ENCODE measurements at regions not wholly inside any gene's neighbourhood (a gene's known extent, or its start where the extent isn't known, plus 50 kb on each side); places are given as distances from the start of the nearest gene placed in this dataset.
A peak's percentile ranks its signal among the peaks of the same experiment; 100 is the strongest.

DNA sequence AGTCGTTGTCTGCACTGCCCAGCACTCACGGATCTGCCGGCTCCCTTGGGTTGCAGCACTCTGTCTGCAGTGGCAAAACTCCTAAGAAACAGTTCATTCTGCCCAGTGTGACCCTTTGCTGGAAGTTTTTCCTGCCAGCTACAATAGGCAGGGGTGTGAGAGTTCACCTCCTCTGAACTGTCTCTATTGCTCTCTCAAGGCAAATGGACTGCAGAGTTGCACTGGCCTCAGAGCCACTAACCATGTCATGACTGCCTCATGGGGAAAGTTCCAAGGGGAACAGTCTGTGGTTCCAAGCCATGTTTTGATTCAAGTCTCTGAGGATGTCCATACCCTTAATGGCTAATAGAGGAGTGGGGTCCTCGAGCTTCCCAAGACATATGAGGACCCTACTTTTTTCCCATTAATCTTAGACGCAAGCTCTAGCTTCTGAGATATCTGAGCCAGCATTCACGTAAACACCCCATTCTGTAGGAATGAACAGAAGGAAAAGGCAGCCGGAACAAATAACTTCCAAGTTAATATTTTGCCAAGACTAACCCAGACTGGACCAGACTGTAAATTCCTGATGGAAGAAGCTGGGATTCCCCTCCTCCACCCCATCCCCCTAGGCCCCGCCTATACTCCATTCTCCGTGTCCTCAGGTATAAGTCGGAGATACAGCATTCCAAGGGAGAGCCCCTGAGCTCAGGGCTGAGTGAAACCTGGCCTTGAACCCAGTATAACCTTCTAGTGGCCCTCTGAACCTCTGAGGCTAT, 93.8 kb upstream of the AKT3 start:
- no peak for DNase-seq

DNA sequence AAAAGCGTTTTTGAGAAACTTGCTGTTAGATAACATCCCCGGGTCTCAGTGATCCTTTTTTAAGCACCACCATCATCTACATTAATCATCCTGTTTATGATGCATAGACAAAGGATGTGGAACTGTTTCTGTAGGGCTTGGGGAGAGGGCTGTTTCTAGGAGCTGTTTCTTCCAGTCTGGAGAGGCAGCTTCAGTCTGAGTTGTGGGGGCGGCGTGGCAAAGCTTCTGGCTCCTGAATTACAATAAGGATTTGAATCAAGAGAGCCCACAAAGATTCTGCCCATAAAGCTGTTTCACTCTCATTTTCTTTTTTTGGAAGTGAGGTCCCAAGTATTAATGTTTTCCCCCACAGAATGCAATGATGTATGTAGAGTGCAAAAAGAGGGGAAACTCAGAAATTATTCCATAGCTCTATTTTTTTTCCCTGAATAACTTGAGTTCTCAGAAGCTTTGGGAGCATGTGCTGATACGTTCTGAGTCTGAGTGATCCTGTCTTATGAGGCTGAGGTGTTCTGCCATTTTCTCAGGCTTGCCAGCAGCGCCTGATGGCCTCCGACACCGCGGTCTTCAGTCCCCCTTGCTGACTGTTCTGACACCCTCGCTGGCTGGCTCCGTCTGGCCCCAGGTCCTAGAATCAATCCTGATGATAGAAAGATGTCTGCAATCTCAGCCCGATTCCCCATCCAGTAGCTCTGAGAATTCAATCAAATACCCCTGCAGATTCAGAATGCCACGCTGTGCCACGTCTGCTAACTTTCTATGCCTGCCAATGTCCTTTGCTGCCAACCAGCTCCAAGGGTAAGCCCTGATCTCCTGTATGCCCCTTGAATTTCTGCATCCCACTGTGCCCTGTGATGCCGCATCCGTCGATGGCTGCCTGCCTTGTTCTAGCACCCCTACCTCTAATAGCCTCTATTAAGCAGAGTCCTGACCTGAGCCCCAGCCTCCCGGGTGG, 92.4 kb upstream of the AKT3 start:
- DNase-seq, result no peak

- DNase-seq, result no peak
Measured at GRCh38 chr1:243940451-243940850, 90.4 kb upstream of the AKT3 start.

DNA sequence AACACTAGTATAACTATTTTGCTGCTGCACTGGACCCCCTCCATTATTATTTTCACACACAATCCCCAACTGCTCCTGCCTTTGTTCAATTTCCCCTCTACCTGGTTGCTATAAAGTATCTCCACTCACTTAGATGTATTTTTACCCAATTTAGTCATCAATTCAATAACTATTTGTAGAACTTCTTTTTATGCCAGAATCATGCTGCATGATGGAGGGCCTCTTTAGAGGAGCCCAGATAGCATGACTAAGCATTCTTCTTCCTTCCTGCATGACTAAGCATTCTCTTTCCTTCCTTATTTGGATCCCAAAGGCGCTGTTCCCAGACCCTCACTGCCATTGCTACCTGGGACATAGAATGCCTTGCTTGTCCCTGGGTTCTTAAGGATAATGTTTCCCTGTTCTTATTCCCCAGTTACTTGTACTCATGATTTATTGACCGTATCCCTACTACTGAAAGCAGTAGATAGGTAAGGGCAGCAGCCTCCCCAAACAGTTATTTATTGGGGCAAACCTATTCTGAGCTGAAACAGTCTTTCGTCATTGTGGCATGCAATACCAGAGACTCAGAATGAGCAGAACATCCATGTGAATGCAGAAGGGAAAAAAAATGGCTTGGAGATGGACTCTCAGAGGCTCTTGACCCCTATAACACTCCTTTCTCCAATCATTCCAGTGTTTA, 89.3 kb upstream of the AKT3 start:
- DNase-seq, result peak; percentile 16

GRCh38 chr1:243938208-243938607, 88.2 kb upstream of the AKT3 start:
- no peak for DNase-seq

DNA sequence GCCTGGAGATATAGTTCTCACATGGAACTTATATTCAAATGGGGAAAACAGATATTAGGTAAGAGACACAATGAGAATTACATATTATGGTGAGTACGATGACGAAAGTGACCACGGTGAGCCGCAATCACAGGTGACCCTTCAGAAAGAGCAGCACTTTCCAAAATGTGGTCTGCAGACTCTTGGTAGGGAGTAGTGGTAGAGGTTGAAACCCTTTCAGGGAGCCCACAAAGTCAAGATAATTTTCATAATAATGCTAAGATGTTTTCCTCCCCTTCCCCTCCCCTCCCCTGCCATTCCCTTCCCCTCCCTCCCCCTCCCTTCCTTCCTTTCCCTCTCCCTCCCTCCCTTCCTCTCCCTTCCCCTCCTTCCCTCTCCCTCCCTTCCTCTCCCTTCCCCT, 83.5 kb upstream of the AKT3 start:
- no peak for DNase-seq

GRCh38 chr1:243931957-243932356, 81.9 kb upstream of the AKT3 start:
- DNase-seq, result no peak

DNA sequence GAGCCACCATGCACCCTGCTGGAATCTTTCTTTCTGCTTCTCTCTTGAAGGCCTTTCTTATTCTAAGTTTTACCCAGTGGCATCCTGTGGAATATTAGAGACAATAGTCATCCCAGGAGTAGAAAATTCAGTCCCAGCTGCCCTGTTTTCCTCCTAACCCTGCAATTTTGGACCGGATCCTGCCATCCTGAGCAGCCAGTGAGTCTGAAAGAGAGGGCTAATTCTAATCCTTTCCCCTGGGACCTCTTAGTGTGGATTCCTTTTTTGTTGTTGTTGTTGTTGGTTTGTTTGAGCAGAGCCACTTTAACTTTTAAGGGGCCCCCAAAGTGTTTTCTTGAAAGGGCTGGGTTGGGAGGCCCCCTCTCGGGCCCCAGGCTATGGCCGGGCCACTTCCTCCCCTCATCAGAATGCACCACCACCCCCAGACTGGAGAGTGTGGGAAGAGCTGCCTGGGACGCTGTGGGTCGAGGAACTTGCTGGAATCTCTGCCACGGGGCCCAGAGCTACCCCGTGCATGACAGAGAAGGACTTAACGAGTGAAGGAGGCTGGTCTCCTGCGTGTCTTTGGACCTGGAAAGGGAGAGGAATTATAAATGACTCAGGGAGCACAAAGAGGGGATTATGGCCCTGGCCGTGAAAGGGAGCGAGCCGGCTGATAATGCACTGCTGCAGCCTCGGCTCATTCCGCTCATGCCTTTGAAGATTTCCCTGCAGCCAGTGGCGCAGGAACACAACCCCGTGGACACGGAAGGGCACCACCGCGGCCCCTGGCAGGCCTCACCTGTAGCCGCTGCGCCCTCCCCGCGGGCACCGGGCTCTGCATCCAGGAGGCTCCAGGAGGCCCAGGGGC, 81.0 kb upstream of the AKT3 start:
- no peak for DNase-seq

DNA sequence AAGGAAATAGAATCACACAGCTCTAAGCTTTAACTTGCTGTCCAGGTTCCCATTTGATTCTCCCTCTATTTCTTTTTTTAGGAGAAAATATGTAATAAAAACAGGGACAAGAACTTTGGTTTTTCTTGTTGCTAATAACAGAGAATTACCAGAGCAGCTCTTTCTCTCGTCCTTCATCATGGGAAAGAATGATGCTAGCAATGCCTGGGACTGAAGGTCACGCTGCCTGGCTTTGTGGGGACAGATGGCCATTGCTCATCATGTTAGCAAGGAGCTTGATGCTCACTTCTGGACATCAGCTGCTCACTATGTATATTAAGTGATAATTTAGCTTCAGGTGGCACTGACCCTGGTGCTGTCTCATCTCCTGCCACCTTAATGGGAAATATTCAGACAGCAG, 77.3 kb upstream of the AKT3 start:
- DNase-seq, result no peak

GRCh38 chr1:243926803-243927245, 76.8 kb upstream of the AKT3 start:
- no peak for DNase-seq

GRCh38 chr1:243926299-243926698, 76.3 kb upstream of the AKT3 start:
- no peak for DNase-seq

- DNase-seq, result no peak
Measured at GRCh38 chr1:243924588-243925349, 74.7 kb upstream of the AKT3 start.

DNA sequence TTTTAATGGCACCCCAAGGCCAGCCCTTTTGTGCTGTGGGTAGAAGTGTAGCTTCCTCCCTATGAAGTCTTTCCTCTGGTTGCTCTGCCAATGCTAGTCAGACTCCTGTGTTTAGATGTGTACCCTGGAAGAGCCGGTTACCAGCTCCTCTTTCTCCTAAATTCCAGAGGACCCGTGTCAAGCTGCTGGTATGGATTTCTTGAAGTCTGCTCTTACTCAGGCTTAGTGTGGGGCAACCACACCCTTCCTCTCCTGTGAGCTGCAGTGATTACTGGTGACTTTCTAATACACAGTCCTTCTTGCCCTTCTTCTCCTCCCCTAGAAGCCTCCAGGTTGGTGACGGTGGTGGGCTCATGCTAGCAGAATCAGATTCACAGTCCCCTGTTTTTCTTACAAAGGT, 74.1 kb upstream of the AKT3 start:
- DNase-seq, result no peak

GRCh38 chr1:243923292-243924171, 73.5 kb upstream of the AKT3 start:
- no peak for DNase-seq

- no peak for DNase-seq
Measured at GRCh38 chr1:243921111-243921510, 71.1 kb upstream of the AKT3 start.

GRCh38 chr1:243917863-243918565, 68.0 kb upstream of the AKT3 start:
- peak; percentile 6 for DNase-seq

DNA sequence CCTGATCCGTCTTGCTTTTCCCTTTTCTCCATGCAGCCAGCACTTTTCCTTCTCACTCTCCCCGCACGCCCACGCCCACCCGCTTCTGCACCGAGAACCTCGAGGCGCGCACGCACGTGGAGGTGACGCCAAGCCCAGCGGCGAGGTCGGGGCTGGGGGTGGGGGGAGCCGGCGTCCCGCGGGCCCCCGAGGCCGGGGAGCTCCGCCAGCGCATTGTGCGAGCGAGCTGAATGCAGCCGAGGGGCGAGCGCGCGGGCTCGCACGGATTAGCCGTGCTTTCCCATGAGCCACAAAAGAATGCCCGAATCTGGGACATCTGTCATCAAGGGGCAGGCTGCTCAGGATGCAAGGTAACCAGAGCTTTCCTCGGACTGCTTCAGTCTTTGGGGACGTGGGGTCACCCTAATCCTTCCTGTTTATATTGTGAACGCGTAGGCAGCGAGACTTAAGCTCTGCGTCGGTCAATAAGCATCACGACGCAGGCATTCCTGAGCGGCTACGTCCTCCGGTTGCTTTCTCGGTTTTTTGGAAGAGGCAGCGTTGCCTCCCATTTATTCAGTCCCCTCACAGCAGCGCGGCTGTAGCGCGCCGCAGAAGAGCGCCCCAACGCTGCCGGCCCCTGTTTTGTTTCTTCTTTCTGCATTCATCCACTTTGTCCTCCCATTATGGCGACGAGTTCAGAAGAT, 67.3 kb upstream of the AKT3 start:
- DNase-seq, result peak; percentile 50

- no peak for DNase-seq
Measured at GRCh38 chr1:243916160-243916559, 66.1 kb upstream of the AKT3 start.

- DNase-seq, result no peak
Measured at GRCh38 chr1:243912347-243912746, 62.3 kb upstream of the AKT3 start.
